Hindlimb muscle (tissue), 1 donor: ENCODE measurements at regions not wholly inside any gene's neighbourhood (a gene's known extent, or its start where the extent isn't known, plus 50 kb on each side); places are given as distances from the start of the nearest gene placed in this dataset.

Experiments
- DNase-seq: peaks from one replicate; pipeline ENCODE4 v3.0.0-alpha.2; 2013

DNA sequence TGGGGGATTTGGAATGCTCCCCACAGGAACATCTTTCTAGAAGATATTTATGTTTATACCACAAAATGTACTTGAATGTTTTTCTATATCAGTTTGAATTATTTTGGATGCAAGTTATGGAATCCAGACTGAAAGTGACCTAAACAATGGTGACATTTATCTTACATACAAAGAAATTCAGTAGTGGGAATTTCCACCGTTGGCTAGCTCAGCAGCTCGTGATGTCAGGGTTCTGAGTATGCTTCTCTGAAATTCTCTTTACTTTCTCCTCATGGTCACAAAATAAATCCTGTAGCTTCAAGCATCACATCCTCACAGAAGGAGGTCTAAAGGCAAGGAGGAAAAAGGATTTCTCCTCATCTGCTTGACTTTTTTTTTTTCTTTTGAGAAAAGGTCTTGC is 105.3 kb downstream of the AKAIN1 start:
- no peak for DNase-seq

DNA sequence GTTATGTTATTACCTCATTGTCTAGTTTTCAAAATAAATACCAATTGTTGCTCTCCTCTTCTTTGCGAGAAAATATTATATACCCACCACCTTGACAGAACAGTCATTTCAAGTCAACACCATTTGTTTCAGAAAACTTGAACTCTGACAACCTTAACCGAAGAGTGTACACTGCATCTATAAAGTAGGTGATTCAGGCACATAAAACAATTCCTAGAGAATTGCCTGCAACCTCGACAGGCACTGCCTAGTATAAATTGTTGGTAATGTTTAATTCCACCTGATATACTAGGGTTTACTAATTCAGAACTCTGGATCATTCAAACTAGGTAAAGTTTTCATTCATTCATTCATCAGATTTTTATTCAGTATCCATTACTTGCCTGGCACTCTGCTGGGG is 121.8 kb downstream of the AKAIN1 start:
- DNase-seq: no peak

DNA sequence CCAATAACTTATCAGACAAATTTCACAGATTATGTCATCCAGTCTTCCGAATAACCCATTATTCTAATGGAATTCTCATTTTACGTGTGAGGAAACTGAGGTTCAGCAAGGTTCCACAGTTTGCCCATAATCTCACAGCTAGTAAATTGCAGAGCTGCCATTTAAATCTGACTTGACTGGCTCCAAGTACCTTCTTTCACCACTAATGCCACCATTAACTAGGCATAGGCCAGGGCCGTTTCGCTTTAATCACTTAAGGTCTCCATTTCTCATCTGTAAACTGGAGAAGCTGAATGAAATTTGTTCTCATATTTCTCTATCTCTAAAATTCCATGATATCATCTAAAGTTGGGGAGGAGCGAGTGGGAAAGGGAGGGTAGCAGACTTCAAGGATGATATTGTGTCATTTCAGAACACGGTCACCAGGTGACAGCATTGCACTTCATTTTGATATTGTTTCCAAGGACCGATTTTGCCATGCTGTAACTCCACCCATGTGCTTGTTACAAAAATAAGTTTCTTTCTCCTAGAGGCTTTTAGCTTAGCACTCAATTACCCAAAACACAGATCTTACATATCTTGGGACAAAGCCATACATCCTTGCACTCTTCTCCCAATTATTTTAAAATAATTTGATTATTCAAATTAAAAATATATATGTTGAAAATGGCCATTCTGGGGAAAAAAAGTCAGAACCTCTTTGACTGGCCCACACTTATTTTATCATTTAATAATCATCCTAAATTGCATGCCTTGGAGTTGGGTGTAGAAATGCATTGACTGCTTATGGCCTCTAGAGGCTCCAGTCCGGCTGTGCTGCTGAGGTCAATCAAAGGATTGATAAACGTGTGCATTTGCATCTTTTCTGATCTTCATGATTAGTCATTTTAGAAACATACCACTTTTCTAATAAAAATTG is 123.8 kb downstream of the AKAIN1 start:
- DNase-seq: peak; percentile 32

DNA sequence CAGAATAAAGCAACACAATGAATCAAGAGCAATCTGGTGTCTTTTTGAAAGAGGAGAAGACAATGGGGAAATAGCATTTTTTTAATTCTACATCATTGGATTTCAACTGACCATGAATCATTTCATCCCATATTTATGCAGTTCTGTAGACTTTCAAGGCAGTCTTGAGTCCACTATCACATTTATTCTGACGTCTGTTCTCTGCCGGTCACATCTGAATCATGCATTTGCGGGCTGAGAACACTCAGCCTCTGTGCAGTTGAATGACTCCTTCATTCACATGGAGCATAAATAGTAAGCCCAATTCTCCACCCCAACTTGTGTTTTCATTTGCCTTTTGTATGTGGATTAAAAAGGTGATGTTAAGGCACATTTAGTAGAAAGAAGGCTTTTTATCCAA is 128.2 kb downstream of the AKAIN1 start:
- DNase-seq: no peak

DNA sequence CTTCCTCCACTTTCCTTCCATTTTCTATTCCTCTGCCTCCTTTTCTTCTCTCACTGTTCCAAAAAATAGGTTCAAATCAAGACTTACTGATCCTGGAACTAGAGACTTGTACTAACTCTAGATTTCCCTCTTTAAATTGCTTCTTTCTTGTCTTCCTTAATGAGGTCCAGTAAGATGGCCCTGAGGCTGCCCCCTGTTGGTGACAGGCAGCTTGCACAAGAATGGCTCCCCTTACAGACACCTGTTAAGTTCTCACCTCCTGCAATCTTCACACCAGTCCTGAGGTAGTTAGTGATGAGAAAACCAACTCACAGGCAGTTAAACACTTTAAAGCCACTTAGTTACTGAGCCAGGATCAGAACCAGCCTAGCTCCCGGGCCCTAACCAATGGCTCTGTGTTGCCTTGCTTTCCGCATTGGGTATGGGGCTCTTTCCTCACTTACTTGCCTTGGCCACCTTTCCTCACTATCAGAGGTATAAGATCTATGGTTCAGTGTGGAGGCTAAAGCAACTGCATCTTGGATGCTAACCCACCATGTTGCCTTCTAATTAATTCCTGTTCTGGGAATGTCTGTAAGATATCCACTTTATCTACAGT is 130.6 kb downstream of the AKAIN1 start:
- DNase-seq: no peak

DNA sequence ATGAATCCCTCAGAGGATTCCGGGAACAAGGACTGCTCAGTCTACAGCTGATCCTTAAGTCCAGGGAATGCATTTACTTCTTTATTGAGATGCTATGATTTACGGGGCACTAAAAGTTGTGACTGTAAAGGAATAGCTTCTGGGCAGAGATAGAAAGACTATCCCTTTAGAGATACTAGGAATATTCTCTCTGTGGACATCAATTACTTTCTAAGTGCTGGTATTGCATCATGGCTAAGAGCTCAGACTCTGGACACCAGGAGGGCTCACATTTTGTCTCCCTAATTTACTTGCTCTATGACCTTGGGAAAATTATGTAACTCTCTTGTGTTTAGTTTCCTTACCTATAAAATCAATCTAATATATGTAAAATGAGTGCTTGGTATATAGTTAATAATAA is 131.4 kb downstream of the AKAIN1 start:
- DNase-seq: no peak

DNA sequence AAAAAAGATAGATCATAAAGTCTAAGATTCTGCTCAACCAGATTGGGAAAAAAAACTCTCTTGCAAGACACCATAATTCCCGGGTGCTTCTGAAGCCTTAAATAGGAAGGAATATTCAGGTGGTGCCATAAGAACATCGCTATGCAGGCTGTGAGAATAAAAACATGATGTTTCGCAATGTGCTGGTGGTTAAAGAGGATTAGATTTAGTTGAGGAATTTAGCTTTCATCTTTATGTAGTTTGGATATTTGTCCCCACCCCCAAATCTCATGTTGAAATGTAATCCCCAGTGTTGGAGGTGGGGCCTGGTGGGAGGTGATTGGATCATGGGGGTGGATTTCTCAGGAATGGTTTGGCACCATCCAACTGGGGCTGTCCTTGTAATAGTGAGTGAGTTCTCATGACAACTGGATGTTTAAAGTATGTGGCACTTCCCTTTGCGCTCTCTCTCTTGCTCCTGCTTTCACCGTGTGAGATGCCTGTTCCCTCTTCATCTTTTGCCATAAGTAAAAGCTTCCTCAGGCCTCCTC is 132.2 kb downstream of the AKAIN1 start:
- DNase-seq: no peak

DNA sequence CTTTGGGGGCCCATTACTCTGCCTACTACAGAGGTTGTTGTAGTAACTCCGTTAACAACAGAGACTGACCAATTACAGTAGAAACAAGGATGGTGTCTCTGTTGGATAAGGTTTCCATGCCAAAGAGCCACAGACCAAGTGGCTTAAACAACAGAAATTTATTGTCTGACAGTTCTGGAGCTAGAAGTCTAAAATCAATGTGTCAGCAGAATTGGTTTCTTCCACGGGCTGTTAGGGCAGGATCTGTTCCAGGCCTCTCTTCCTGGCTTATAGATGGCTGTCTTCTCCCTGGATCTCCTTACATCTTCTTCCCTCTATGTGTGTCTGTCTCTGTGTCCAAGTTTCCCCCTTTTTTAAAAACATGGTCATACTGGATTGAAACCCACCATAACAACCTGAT is 135.3 kb downstream of the AKAIN1 start:
- no peak for DNase-seq

DNA sequence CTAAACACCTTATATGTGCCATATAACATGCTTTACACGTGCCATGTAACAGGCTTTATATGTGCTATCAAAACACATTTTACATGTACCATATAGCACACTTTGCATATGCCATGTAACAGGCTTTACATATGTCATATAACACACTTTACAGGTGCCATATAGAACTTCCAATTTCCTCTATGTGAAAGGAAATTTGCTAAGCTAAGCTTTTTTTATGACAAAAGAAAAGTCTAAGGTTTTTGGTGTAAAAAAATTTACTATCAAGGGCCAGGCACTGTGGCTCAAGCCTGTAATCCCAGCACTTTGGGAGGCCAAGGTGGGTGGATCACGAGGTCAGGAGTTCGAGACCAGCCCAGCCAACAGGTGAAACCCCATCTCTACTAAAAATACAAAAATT is 136.5 kb downstream of the AKAIN1 start:
- DNase-seq: no peak

DNA sequence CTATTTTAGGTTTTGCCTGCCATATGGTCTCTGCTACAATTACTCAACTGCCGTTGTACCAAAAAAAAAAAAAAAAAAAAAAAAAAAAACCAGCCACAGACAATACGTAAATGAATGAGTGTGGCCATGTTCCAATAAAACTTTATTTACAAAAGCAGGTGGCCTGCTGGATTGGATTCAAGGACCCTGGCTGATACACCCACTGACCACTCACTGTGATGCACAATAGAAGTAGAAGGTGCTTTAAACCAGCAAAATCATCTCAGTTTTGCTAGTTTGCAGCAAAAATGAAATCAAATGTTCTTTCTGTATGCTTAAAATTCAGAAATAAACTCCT is 137.4 kb downstream of the AKAIN1 start:
- DNase-seq: no peak

DNA sequence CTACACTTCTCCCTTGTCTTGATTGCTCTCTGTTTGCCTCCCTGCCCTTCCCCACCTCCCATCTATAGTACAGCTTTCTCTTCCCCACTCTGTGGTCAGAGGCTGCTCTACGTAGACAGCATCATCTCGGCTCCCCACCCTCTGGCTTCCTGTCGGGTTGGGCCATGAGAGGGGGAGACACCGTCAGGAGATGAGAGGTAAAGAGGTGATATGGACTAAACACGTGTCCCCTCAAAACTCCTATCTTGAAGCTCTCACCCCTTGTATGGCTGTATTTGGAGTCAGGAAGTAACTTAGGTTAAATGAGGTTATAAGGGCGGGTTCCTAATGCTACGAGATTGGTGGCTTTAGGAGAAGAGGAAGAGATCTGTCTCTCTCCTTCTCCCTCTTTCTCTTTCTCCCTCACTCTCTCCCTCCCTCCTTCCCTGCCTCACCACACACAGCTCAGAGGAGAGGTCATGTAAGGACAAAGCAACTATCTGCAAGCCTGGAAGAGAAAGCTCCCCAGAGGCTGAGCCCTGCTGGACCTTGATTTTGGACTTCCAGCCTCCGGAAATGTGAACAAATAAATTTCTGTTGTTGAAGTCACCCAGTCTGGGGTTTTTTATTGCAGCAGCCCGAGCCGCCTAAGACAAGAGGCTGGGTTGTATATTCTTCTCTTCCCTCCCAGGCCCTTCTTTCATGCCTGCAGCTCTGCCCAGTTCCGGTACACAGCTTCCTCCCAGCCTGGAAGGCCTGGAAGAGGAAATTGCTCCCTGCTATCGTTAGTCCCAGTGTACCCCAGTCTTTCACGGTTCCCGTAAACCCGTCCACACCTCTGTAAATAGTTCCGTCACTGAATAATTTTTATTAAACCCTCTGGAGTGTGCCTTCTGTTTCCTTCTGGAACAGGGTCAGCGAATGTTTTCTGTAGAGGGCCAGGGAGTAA is 138.0 kb downstream of the AKAIN1 start:
- no peak for DNase-seq

DNA sequence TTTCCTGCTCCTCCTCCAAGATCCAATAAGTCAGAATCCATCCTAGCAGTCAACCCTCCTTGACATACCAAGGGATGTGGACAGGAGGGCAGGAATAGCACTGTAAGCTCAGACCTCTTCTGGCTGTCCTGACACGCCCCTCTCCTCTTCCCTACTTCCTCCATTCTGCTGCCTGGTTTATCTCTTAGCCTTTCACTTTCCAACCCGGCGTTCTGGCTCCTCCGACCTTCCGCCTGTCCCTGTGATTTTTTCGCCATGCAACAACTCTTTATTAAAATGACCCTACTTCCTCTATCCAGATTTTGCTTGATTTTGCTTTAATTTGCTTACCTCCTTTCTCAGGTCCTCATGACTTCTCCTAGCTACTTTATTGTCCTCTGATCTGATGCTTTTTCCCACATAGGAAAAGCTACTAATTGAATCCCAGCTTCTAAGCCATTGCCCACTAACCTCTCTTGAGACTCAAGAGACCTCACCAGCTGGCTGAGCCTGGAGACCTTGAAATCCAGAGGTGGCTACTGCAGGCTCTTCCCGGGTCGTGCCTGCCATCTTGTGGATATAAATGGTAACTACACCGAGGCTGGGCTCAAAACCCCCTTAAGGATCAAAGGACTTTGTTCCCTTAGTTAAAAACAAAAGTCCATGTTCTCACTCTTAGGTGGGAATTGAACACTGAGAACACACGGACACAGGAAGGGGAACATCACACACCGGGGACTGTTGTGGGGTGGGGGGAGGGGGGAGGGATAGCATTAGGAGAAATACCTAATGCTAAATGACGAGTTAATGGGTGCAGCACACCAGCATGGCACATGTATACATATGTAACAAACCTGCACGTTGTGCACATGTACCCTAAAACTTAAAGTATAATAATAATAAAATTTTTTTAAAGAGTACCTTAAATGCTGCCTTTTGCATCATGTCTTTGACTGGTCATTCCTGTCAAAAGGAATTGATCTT is 139.4 kb downstream of the AKAIN1 start:
- DNase-seq: peak; percentile 56

DNA sequence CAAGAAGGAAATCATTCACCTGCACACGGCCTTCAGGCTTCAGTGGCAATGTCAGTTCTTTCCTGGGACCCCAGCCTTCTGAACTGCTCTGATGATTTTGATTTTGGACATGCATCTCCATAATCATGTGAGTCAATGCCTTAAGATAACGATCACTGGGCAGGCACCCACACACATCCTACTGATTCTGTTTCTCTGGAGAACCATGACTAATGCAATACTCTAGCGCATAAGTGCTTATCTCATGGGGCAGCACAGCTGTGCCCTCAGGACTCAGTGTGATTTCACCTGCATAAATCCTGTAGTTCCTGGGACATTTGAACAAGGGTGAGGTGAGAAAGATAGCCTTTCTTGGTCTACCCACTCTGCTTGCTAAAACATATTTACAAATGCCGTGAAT is 144.6 kb downstream of the AKAIN1 start:
- no peak for DNase-seq

DNA sequence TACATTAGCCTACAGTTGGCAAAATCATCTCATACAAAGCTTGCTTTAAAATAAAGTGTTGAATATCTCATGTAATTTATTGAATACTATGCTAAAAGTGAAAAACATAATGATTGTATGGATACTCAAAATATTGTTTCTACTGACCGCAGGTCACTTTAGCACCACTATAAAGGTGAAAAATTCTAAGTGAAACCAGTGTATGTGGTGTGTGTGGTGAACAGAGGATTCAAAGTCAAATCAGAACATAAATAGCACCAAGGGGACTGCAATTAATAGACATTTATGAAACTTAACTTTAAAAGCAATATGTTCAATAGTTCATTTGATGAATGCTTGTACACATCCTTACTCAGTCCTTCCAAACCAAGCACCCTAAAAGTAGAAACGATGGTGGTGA is 145.8 kb downstream of the AKAIN1 start:
- DNase-seq: no peak

DNA sequence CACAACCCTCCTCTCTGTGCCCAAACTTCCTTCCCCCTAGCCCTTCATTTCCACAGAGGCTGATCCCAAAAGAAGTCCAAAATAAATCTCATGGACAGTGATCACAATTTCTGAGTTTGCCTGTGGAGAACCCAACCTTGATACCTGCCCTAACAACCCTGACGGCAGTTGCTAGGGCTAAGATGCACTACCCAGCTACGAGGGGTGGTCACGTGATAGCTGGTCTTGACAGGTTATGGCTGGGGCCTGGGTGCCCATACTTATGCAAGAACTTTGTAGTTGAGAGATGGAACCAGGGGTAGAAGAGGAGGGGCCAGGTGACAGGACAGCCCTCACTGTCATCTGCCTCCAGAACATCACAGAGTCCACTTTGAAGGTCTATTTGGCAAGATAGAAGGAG is 147.9 kb downstream of the AKAIN1 start:
- DNase-seq: no peak

DNA sequence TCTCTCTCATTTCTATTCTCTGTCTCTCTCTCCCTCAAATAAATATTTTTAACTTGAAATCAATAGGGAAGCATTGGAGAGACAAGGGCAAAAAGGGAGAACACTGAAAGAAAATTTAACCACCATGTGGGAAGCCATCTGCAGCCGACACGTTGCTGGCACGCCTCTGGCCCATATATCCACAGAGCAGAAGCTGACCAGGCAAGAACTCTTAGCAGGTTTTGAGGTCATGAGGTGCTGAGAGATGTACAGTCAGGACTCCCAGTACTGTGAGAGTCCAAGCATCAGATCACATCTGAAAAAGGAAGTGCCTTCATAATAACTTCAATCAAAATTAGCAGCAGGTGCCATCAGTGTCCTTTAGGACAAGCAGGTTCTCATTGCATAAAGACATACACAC is 156.6 kb downstream of the AKAIN1 start:
- no peak for DNase-seq

DNA sequence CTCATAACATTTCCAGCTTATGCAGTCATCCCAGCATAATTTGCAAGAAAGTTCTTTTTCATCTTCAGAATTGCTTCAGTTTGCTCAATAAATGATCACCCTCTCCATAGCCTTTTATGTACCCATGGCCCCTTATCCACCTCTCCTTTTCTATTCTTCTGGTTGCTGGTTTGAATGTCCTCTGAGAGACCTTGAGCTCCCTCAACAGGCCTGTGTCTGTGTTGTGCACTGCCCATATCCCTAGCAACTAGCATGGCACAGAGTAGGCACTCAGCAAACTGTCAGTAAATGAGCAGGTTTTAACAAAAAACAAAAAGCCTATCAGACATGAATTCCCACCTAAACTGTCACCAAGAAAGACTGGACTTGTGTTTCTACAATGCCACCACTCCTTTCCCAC is 160.5 kb downstream of the AKAIN1 start:
- no peak for DNase-seq

DNA sequence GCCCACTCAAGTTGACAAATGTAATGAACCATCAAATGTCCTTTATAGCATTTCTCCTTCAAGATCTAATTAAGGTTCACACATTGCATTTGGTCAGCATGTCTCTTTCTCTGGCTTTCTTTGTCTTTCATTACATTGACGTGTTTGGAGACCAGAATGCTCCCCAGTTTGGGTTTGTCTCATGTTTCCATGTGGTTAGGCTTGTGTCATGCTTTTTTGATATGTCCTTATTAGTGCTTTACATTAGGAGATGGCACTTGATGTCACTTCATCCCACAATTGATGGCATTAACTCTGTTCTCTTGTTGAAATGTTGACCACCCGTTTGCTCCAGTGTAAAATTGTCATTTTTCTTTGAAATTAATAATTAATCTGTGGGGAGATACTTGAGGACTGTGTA is 165.8 kb downstream of the AKAIN1 start:
- DNase-seq: no peak

DNA sequence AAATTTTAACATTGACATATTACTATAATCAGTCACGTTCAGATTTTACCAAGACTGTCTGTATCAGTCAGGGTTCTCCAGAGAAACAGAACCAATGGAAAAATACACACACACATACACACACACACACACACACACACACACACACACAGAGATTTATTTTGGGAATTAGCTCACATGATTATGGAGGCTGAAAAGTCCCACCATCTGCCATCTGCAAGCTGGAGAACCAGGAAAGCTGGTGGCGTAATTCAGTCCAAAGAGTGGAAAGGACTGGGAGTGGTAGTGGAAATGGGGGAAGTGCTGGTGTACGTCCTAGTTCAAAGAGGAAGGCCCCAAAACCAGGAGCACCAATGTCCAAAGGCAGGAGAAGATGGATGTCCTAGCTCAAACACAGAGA is 166.4 kb downstream of the AKAIN1 start:
- no peak for DNase-seq

DNA sequence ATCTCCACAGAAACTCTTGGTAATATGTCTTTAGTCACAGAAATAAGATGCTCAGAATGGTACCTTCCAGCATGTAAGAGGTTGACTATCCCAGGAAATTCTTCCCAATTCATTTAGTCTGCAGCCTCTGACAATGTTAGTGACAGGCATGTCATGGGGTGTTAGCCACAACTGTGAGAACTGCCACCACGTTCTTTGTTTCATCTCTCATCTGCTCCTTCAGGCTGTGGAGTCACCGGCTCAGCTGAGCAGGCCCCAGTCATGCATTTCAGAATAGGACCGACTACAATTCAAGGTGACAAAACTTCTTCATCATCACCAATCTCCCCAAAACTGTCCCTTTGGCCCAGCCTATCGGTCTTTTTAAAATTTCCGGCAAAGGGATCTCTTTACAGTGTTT is 167.5 kb downstream of the AKAIN1 start:
- no peak for DNase-seq

DNA sequence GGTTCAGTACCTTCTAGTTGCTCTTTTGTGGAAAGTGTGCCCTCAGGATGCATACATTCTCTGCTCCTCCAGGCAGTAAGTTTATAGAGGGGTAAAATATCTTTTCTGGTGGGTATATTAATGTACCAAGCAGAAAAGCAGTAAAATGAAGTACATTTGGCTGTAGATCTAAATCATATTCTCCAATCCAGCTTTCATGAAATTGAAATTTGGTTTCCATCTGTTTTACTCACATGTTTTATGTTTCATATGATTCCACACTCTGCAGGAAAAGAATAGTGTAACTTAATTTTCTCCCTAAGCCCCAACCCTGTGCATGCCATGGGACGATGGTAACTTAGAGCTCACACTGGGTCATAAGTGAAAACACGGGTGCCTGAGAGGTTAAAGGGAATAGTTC is 172.3 kb downstream of the AKAIN1 start:
- DNase-seq: no peak

DNA sequence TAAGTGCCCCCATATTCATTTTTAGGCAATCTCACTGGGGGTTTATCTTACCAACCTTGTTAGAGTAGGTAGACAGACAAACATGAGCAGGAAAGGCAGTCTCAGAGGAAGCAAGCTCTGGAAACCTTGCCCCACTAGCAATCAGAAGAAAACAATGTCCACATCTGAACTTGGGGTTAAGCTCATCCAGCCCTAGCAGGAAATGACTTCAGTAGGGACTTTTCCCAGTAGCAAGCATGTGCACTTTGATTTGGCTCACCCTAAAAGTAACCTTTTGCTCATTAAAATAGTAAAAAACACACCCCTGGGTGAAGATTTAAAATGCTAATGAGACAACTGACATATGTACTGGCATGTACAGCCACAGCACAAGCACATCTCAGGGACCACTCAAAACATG is 175.5 kb downstream of the AKAIN1 start:
- DNase-seq: no peak
